WI38 (cell line): ENCODE measurements at regions not wholly inside any gene's neighbourhood (a gene's known extent, or its start where the extent isn't known, plus 50 kb on each side); places are given as distances from the start of the nearest gene placed in this dataset.

ENCODE experiments used
- H3K4me3 ChIP-seq: 2 replicates; pipeline ENCODE4 v1.5.1; 2011; ENCODE audit warnings: low read depth, mild to moderate bottlenecking, control low read depth, low read length
- TF ChIP-seq, protein P1 (sequence below): IDR thresholded peaks from 2 replicates; pipeline ENCODE4 v1.5.1; 2012; ENCODE audit warnings: low read depth, mild to moderate bottlenecking, control low read depth, low read length

DNA sequence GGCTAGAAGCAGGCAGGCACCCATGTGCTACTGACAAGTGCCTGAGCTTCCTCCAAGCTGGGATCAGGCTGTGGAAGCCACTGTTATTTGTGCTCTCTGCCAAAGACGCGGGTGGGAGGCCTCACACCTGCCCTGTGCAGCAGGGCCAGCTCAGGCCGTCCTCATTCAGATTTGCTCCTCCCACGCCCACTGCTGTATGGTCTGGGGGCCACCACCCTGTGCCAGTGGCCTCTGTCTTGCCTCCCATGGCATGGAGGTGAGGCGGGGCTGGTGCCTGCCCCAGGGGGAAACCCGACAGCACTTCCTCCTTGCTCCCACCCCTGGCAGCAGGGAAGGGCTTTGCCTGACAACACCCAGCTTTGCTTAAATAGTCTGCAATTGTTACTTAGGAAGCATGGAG, 356.5 kb upstream of the CDH8 start:
- no peak overlapping the region for H3K4me3 ChIP-seq
- TF ChIP-seq, protein P1, sequence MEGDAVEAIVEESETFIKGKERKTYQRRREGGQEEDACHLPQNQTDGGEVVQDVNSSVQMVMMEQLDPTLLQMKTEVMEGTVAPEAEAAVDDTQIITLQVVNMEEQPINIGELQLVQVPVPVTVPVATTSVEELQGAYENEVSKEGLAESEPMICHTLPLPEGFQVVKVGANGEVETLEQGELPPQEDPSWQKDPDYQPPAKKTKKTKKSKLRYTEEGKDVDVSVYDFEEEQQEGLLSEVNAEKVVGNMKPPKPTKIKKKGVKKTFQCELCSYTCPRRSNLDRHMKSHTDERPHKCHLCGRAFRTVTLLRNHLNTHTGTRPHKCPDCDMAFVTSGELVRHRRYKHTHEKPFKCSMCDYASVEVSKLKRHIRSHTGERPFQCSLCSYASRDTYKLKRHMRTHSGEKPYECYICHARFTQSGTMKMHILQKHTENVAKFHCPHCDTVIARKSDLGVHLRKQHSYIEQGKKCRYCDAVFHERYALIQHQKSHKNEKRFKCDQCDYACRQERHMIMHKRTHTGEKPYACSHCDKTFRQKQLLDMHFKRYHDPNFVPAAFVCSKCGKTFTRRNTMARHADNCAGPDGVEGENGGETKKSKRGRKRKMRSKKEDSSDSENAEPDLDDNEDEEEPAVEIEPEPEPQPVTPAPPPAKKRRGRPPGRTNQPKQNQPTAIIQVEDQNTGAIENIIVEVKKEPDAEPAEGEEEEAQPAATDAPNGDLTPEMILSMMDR: no peak

DNA sequence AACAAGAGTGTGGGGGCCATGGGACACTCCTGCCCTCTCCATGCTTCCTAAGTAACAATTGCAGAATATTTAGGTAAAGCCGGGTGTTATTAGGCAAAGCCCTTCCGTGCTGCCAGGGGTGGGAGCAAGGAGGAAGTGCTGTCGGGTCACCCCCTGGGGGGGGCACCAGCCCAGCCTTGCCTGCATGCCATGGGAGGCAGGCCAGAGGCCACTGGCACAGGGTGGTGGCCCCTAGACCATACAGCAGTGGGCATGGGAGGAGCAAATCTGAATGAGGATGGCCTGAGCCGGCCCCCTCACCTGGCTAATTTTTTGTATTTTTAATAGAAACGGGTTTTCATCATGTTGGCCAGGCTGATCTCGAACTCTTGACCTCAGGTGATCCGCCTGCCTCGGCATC, 355.7 kb upstream of the CDH8 start:
- TF ChIP-seq, protein P1: no peak
- no peak overlapping the region for H3K4me3 ChIP-seq

DNA sequence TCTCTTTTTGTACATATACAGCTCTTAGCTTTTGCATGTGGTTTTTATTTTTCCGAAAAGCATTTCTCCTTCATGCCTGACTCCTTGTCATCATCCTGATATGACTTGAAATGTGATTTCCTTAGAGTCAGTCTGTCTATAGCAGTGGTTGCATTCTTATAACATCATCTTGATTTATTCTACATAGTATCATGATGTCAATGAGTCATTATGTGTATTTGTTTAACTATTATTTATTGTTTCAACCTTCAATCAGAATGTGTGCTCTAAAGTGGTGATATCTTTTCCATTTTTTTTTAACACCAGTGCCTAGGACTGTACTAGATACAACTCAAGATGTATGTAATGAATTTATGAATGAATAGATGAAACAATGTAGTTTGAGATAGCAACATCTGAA, 354.9 kb upstream of the CDH8 start:
- H3K4me3 ChIP-seq: no peak overlapping the region
- TF ChIP-seq, protein P1: no peak

DNA sequence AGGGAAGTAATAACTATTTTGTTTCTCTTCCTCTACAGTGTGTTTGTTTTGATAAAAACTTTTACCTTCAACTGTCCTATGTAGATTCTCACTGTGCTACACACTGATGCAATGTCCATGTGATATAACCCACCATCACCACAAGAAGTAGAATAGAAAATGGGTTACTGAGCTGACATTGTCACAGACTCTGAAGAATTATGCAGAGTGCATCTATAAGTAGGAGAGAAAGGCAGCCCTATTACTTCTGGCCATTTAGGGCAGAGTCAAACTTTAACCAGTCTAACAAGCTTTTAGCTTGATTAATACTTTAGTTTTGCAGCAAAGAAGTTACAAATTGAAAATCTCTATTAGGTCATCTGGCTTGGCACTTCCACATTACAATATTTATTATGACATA, 354.0 kb upstream of the CDH8 start:
- TF ChIP-seq, protein P1: no peak
- H3K4me3 ChIP-seq: no peak overlapping the region

DNA sequence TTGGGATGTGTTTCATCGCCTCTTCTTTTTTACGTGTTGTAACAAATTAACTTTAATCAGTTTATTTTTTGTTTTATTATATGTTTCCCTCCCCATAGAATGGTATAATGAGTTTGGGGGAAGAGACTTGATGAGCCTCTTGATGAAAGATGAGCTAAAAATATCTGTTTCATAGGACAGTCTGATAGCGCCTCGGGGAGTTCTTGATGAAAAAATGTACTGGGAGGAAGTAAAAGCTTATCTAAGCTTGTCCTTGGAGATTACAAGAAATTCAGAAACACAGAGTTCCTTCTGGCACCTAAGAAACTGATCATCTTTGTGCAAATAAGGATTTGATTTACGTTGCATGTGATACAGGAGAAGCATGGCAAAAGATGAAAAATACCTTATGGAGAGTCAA, 350.2 kb upstream of the CDH8 start:
- TF ChIP-seq, protein P1: no peak

DNA sequence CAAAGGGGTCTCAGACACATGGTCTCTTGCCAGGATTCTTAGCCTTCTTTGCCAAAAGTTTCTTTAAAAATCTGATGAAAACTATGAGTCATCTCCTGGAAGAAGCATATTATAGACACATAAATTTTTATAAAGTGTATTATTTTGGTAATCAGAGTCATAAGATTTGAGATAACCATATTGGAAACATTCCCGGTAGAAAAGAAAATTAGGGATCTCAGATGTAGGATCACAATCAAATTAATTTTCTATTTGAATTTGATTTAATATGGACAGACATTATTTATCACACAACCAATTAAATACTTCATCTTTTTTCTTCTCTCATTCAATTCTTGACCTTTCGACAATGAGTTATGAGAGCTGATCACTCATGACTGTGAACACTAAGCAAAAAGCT, 347.7 kb upstream of the CDH8 start:
- no peak overlapping the region for H3K4me3 ChIP-seq
- TF ChIP-seq, protein P1: no peak

More for the DNA sequence above, 350.2 kb upstream of the CDH8 start:
- H3K4me3 ChIP-seq: no peak overlapping the region

DNA sequence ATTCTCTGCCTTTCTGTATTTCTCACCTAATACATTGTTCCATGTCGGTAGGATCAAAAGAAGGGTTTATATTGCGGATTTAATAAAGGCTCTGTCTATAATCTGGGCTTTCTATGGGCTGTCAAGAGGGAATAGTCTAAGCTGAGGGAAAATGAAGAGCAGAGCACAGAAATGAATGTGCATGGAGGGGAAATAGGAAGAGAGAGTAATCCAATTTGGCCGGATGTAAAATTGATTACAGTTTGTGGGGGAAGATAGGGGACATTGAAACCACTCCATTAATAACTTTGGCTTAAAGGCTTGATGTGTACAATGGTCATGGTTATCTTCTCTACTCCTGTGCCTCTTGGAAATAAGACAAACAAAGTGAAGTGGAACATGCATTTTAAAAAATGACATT, 334.2 kb upstream of the CDH8 start:
- TF ChIP-seq, protein P1: no peak

More for the DNA sequence above, 334.2 kb upstream of the CDH8 start:
- H3K4me3 ChIP-seq: no peak overlapping the region
